Mesenchymal stem cell (in vitro differentiated cells and primary cell): ENCODE measurements at regions not wholly inside any gene's neighbourhood (a gene's known extent, or its start where the extent isn't known, plus 50 kb on each side); places are given as distances from the start of the nearest gene placed in this dataset.

Experiments
- DNase-seq: peaks from one replicate; pipeline ENCODE4 v3.0.0-alpha.2; 2013
- H2AFZ ChIP-seq: one replicate; pipeline ENCODE4 v1.6.1; 2013; ENCODE audit warnings: low read depth, mild to moderate bottlenecking, control low read depth, inconsistent platforms, low read length, moderate library complexity
- H2AK5ac ChIP-seq: 2 replicates; pipeline ENCODE4 v1.6.1; 2013; ENCODE audit warnings: low read length, moderate library complexity, mild to moderate bottlenecking, inconsistent platforms; ENCODE audit not compliant: severe bottlenecking
- H2BK120ac ChIP-seq: one replicate; pipeline ENCODE4 v1.6.1; 2013; ENCODE audit warnings: low read depth, mild to moderate bottlenecking, inconsistent platforms, low read length, moderate library complexity
- H2BK12ac ChIP-seq, 2 experiments: one replicate each; pipeline ENCODE4 v1.6.1; 2013; ENCODE audit warnings: inconsistent platforms in 2 of 2, low read length in 2 of 2, mild to moderate bottlenecking in 2 of 2, moderate library complexity in 2 of 2, control low read depth in 1 of 2
- H2BK15ac ChIP-seq: one replicate; pipeline ENCODE4 v1.6.1; 2013; ENCODE audit warnings: mild to moderate bottlenecking, low read depth, inconsistent platforms; ENCODE audit not compliant: poor library complexity, severe bottlenecking
- H2BK5ac ChIP-seq: 2 replicates; pipeline ENCODE4 v1.6.1; 2013; ENCODE audit warnings: low read depth, mild to moderate bottlenecking, low read length, control low read depth, inconsistent platforms; ENCODE audit not compliant: poor library complexity, severe bottlenecking
- H3K14ac ChIP-seq, 2 experiments: one replicate each; pipeline ENCODE4 v1.6.1; 2013; ENCODE audit warnings: inconsistent platforms in 2 of 2, low read length in 2 of 2, control low read depth in 1 of 2, mild to moderate bottlenecking in 1 of 2, moderate library complexity in 1 of 2
- H3K18ac ChIP-seq, 2 experiments: one replicate each; pipeline ENCODE4 v1.6.1; 2013; ENCODE audit warnings: inconsistent platforms in 2 of 2, low read length in 2 of 2, control low read depth in 1 of 2, low read depth in 1 of 2, mild to moderate bottlenecking in 1 of 2
- H3K23ac ChIP-seq, 2 experiments: one replicate each; pipeline ENCODE4 v1.6.1; 2013; ENCODE audit warnings: inconsistent platforms in 2 of 2, low read length in 2 of 2, mild to moderate bottlenecking in 2 of 2, moderate library complexity in 2 of 2, control low read depth in 1 of 2
- H3K27ac ChIP-seq: 2 replicates; pipeline ENCODE4 v1.5.1; 2013; ENCODE audit warnings: mild to moderate bottlenecking, moderate library complexity, low read length, control low read depth, inconsistent platforms; ENCODE audit not compliant: poor library complexity, severe bottlenecking
- H3K27me3 ChIP-seq, 2 experiments: 2 replicates each; pipeline versions ENCODE4 v1.6.1 to v1.7.0; 2013; ENCODE audit warnings: low read length in 2 of 2, mild to moderate bottlenecking in 2 of 2, moderate library complexity in 2 of 2, control low read depth in 1 of 2, inconsistent platforms in 1 of 2; ENCODE audit not compliant: control insufficient read depth in 1 of 2, insufficient read depth in 1 of 2
- H3K36me3 ChIP-seq, 2 experiments: 2 replicates each; pipeline versions ENCODE4 v1.6.1 to v1.7.0; 2013; ENCODE audit warnings: low read length in 2 of 2, control low read depth in 1 of 2, inconsistent platforms in 1 of 2, low read depth in 1 of 2, mild to moderate bottlenecking in 1 of 2; ENCODE audit not compliant: insufficient read depth in 2 of 2, control insufficient read depth in 1 of 2
- H3K4ac ChIP-seq, 2 experiments: one replicate each; pipeline ENCODE4 v1.6.1; 2013; ENCODE audit warnings: inconsistent platforms in 2 of 2, low read length in 2 of 2, mild to moderate bottlenecking in 2 of 2, moderate library complexity in 2 of 2, control low read depth in 1 of 2, low read depth in 1 of 2
- H3K4me1 ChIP-seq: 2 replicates; pipeline ENCODE4 v1.6.1; 2013; ENCODE audit warnings: low read depth, low read length, control low read depth; ENCODE audit not compliant: control insufficient read depth, insufficient read depth
- H3K4me2 ChIP-seq: 2 replicates; pipeline ENCODE4 v1.6.1; 2013; ENCODE audit warnings: low read length, mild to moderate bottlenecking, inconsistent platforms; ENCODE audit not compliant: poor library complexity, severe bottlenecking
- H3K4me3 ChIP-seq, 2 experiments: 2 replicates each; pipeline versions ENCODE4 v1.5.1 to v1.7.0; 2013; ENCODE audit warnings: low read length in 2 of 2, mild to moderate bottlenecking in 2 of 2, control low read depth in 1 of 2, low read depth in 1 of 2; ENCODE audit not compliant: insufficient read depth in 1 of 2
- H3K79me1 ChIP-seq: replicated peaks from 2 replicates; pipeline ENCODE4 v1.6.1; 2013; ENCODE audit warnings: mild to moderate bottlenecking, control low read depth, low read length, inconsistent platforms; ENCODE audit not compliant: poor library complexity, severe bottlenecking
- H3K9ac ChIP-seq: 2 replicates; pipeline ENCODE4 v1.7.0; 2013; ENCODE audit warnings: mild to moderate bottlenecking, low read length, moderate library complexity
- H3K9me3 ChIP-seq: 2 replicates; pipeline ENCODE4 v1.7.0; 2013; ENCODE audit warnings: mild to moderate bottlenecking, low read length; ENCODE audit not compliant: control insufficient read depth
- H4K8ac ChIP-seq: one replicate; pipeline ENCODE4 v1.6.1; 2013; ENCODE audit warnings: inconsistent platforms, mild to moderate bottlenecking, low read length, moderate library complexity
- H4K91ac ChIP-seq: one replicate; pipeline ENCODE4 v1.6.1; 2013; ENCODE audit warnings: mild to moderate bottlenecking, low read length, inconsistent platforms
- WGBS: methylation state at CpG from one replicate; pipeline ENCODE4 v1.1.7; 2013; ENCODE audit warnings: mixed read lengths; 5-methylcytosine and 5-hydroxymethylcytosine counted together

GRCh38 chr2:41989501-41990180 is 58.2 kb upstream of the PKDCC start:
- Histone ChIP-seq H3K4me2 (no peak overlapping the region), H3K23ac (no peak overlapping the region), H2BK120ac (no peak overlapping the region), H3K9ac (no peak overlapping the region), H4K91ac (peak overlapping the region; percentile 43), H4K8ac (peak overlapping the region; percentile 45), H3K79me1 (no peaks in the 10 kb centered on the region), H3K27me3 (peaks cover 0 to 18% of the 10 kb centered on the region in 2 experiments), H3K4ac (peak overlapping the region in 1 of 2 experiments; percentile 35), H3K14ac (no peak overlapping the region), H3K36me3 (no peaks in the 10 kb centered on the region), H3K4me3 (no peak overlapping the region), H2BK12ac (peak overlapping the region in 1 of 2 experiments; percentile 59), H3K18ac (peak overlapping the region; percentile 45 to 80), H3K4me1 (peaks cover 1% of the 10 kb centered on the region), H2BK15ac (no peak overlapping the region), H2AK5ac (no peak overlapping the region), H3K27ac (no peak overlapping the region), H2AFZ (no peak overlapping the region), H2BK5ac (no peak overlapping the region), H3K9me3 (no peaks in the 10 kb centered on the region)
- DNase-seq: peak; percentile 34
- 64% methylated on average over 3 of the region's 3 CpGs for WGBS

GRCh38 chr2:41990245-41990644 is 57.6 kb upstream of the PKDCC start:
- Histone ChIP-seq H2AFZ (no peak overlapping the region), H3K4me3 (no peak overlapping the region), H3K9ac (peak overlapping the region; percentile 38), H2BK15ac (no peak overlapping the region), H3K23ac (no peak overlapping the region), H3K79me1 (no peaks in the 10 kb centered on the region), H3K9me3 (no peaks in the 10 kb centered on the region), H2BK12ac (peak overlapping the region in 1 of 2 experiments; percentile 2), H3K27ac (no peak overlapping the region), H3K4ac (no peak overlapping the region), H3K18ac (peak overlapping the region in 1 of 2 experiments; percentile 40), H2BK5ac (no peak overlapping the region), H2BK120ac (no peak overlapping the region), H3K14ac (no peak overlapping the region), H3K36me3 (no peaks in the 10 kb centered on the region), H3K4me1 (peaks cover 1% of the 10 kb centered on the region), H4K91ac (no peak overlapping the region), H3K4me2 (no peak overlapping the region), H2AK5ac (no peak overlapping the region), H3K27me3 (peaks cover 0 to 17% of the 10 kb centered on the region in 2 experiments), H4K8ac (no peak overlapping the region)
- no peak for DNase-seq
- 45% methylated on average over 4 of the region's 4 CpGs for WGBS

- Histone ChIP-seq H3K79me1 (no peaks in the 10 kb centered on the region), H3K36me3 (no peaks in the 10 kb centered on the region), H3K4me1 (peaks cover 1% of the 10 kb centered on the region), H3K27ac (no peak overlapping the region), H3K4me2 (no peak overlapping the region), H3K4ac (peak overlapping the region; percentile 5 to 10), H3K14ac (peak overlapping the region in 1 of 2 experiments; percentile 39), H2BK12ac (peak overlapping the region in 1 of 2 experiments; percentile 2), H3K4me3 (no peak overlapping the region), H3K18ac (peak overlapping the region in 1 of 2 experiments; percentile 40), H3K9me3 (no peaks in the 10 kb centered on the region), H2AFZ (no peak overlapping the region), H4K91ac (no peak overlapping the region), H3K9ac (peak overlapping the region; percentile 38), H2BK5ac (no peak overlapping the region), H3K27me3 (peaks cover 0 to 16% of the 10 kb centered on the region in 2 experiments), H2BK120ac (no peak overlapping the region), H3K23ac (no peak overlapping the region), H4K8ac (peak overlapping the region; percentile 19), H2AK5ac (no peak overlapping the region), H2BK15ac (no peak overlapping the region)
- DNase-seq: peak; percentile 80
- WGBS: 52% methylated on average over 4 of the region's 4 CpGs
Measured at GRCh38 chr2:41990688-41991087, 57.1 kb upstream of the PKDCC start.

- no peak overlapping the region for H3K18ac ChIP-seq
- H3K4ac ChIP-seq: no peak overlapping the region
- H2AFZ ChIP-seq: no peak overlapping the region
- peaks cover 0 to 16% of the 10 kb centered on the region in 2 experiments for H3K27me3 ChIP-seq
- no peak overlapping the region for H4K91ac ChIP-seq
- H3K9ac ChIP-seq: no peak overlapping the region
- no peak for DNase-seq
- H3K9me3 ChIP-seq: no peaks in the 10 kb centered on the region
- H3K36me3 ChIP-seq: no peaks in the 10 kb centered on the region
- no peak overlapping the region for H3K4me2 ChIP-seq
- H2AK5ac ChIP-seq: no peak overlapping the region
- H3K4me3 ChIP-seq: no peak overlapping the region
- H2BK12ac ChIP-seq: no peak overlapping the region
- H2BK15ac ChIP-seq: no peak overlapping the region
- WGBS: 61% methylated on average over 1 of the region's 1 CpG
- H3K14ac ChIP-seq: no peak overlapping the region
- H3K27ac ChIP-seq: no peak overlapping the region
- no peaks in the 10 kb centered on the region for H3K79me1 ChIP-seq
- H3K23ac ChIP-seq: no peak overlapping the region
- H2BK120ac ChIP-seq: no peak overlapping the region
- H2BK5ac ChIP-seq: no peak overlapping the region
- no peak overlapping the region for H4K8ac ChIP-seq
- peaks cover 1% of the 10 kb centered on the region for H3K4me1 ChIP-seq
Measured at GRCh38 chr2:41992056-41992642, 55.7 kb upstream of the PKDCC start.
